B cell (primary cell): ENCODE measurements at regions not wholly inside any gene's neighbourhood (a gene's known extent, or its start where the extent isn't known, plus 50 kb on each side); places are given as distances from the start of the nearest gene placed in this dataset.

ENCODE experiments used
- EZH2 ChIP-seq: IDR thresholded peaks from 2 replicates; pipeline ENCODE4 v1.6.1; 2012; ENCODE audit warnings: borderline replicate concordance, low read depth, mild to moderate bottlenecking, moderate library complexity, low read length; ENCODE audit not compliant: insufficient read depth, poor library complexity, severe bottlenecking
- TF ChIP-seq, protein P1 (sequence below): fragments of 200-600 bp; IDR thresholded peaks from one replicate; pipeline ENCODE4 v1.8.0; 2022; ENCODE audit warnings: antibody characterized with exemption, mild to moderate bottlenecking

DNA sequence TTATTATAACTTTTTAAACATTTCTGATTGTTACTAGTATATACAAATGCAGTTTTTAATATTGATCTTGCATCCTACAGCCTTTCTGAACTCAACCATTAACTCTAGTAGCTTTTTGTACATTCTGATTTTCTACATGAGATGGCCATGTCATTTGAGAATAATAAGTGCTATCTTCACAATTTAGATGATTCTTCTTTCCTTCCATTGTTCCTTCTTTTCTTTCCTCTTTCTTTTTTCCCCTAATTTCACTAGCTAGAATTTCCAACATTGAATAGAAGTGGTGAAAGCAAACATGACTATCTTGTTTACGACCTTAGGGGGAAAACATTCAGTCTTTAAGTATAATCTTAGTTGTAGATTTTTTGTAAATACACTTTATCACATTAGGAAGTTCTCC lies 128.2 kb upstream of the PRSS16 start:
- TF ChIP-seq, protein P1, sequence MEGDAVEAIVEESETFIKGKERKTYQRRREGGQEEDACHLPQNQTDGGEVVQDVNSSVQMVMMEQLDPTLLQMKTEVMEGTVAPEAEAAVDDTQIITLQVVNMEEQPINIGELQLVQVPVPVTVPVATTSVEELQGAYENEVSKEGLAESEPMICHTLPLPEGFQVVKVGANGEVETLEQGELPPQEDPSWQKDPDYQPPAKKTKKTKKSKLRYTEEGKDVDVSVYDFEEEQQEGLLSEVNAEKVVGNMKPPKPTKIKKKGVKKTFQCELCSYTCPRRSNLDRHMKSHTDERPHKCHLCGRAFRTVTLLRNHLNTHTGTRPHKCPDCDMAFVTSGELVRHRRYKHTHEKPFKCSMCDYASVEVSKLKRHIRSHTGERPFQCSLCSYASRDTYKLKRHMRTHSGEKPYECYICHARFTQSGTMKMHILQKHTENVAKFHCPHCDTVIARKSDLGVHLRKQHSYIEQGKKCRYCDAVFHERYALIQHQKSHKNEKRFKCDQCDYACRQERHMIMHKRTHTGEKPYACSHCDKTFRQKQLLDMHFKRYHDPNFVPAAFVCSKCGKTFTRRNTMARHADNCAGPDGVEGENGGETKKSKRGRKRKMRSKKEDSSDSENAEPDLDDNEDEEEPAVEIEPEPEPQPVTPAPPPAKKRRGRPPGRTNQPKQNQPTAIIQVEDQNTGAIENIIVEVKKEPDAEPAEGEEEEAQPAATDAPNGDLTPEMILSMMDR, result no peak
- TF ChIP-seq EZH2, result no peak
